ENCODE measurements at regions not wholly inside any gene's neighbourhood (a gene's known extent, or its start where the extent isn't known, plus 50 kb on each side); places are given as distances from the start of the nearest gene placed in this dataset.

DNA sequence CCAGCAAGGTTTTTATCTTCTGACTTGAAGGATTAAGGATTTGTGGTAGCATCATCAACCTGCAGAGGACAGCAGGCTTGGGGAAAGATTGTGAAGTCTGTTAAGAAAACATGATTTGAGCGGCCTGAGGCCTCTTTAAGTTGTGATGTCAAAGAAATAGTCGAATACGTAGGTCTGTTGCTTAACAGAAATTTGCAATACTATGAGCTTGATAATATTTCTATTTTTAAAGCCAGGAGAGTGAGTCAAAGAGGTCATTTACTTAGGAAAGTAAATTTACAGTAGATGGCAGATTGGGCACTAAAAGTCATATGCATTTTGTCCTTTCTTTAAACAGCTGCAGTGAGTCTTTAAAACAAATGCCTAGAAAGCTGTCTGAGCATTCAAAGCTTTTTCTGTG, 336.3 kb downstream of the DIPK2A start:
- H3K4me1 Mint-ChIP-seq (ENCODE audit: low read depth): no peaks in the 10 kb centered on the region
- no peaks in the 10 kb centered on the region for H3K4me1 ChIP-seq (ENCODE audit: insufficient read depth, low read length)
- ATAC-seq (ENCODE audit: poor library complexity) (no peak), DNase-seq (no peak)
- H3K9me3 ChIP-seq (ENCODE audit: control insufficient read depth in 1 of 2, insufficient read depth in 1 of 2, low read length in 2 of 2): peaks cover 4 to 5% of the 10 kb centered on the region in 2 experiments
- no peak overlapping the region for H3K4me3 ChIP-seq (ENCODE audit: low read length)
- H3K27me3 Mint-ChIP-seq: peaks cover 27% of the 10 kb centered on the region
- CTCF ChIA-PET: no interaction called here
- H3K4me3 Mint-ChIP-seq: no peak overlapping the region
- no peaks in the 10 kb centered on the region for H3K36me3 ChIP-seq (ENCODE audit: insufficient read depth, low read length)
- intact Hi-C loops (cut with DNase I, micrococcal nuclease): no loop called here
- no peaks in the 10 kb centered on the region for H3K27me3 ChIP-seq (ENCODE audit: control insufficient read depth in 1 of 2, insufficient read depth in 2 of 2, low read length in 2 of 2)
- H3K9me3 Mint-ChIP-seq: peaks cover 8% of the 10 kb centered on the region
- no peak overlapping the region for H3K27ac ChIP-seq (ENCODE audit: low read depth in 1 of 2, low read length in 2 of 2)
- H3K36me3 Mint-ChIP-seq (ENCODE audit: low read depth): no peaks in the 10 kb centered on the region
- POLR2A ChIA-PET: no interaction called here
- TF ChIP-seq CTCF (IDR thresholded peaks at IDR 0.05): no peak
- H3K27ac Mint-ChIP-seq: no peak overlapping the region

GRCh38 chr3:144308396-144308795, 336.8 kb downstream of the DIPK2A start:
- Mint-ChIP-seq H3K9me3 (peaks cover 8% of the 10 kb centered on the region), H3K36me3 (ENCODE audit: low read depth) (no peaks in the 10 kb centered on the region), H3K4me3 (no peak overlapping the region), H3K4me1 (ENCODE audit: low read depth) (no peaks in the 10 kb centered on the region), H3K27ac (no peak overlapping the region), H3K27me3 (peaks cover 26% of the 10 kb centered on the region)
- Histone ChIP-seq H3K36me3 (ENCODE audit: insufficient read depth, low read length) (no peaks in the 10 kb centered on the region), H3K27me3 (ENCODE audit: control insufficient read depth in 1 of 2, insufficient read depth in 2 of 2, low read length in 2 of 2) (no peaks in the 10 kb centered on the region), H3K4me3 (ENCODE audit: low read length) (no peak overlapping the region), H3K9me3 (ENCODE audit: control insufficient read depth in 1 of 2, insufficient read depth in 1 of 2, low read length in 2 of 2) (peaks cover under 1 to 4% of the 10 kb centered on the region in 2 experiments), H3K27ac (ENCODE audit: low read depth in 1 of 2, low read length in 2 of 2) (no peak overlapping the region), H3K4me1 (ENCODE audit: insufficient read depth, low read length) (no peaks in the 10 kb centered on the region)
- intact Hi-C loops (cut with DNase I, micrococcal nuclease): no loop called here
- ATAC-seq (ENCODE audit: poor library complexity): no peak
- TF ChIP-seq CTCF (IDR thresholded peaks at IDR 0.05): no peak
- ChIA-PET CTCF (no interaction called here), POLR2A (no interaction called here)
- no peak for DNase-seq

DNA sequence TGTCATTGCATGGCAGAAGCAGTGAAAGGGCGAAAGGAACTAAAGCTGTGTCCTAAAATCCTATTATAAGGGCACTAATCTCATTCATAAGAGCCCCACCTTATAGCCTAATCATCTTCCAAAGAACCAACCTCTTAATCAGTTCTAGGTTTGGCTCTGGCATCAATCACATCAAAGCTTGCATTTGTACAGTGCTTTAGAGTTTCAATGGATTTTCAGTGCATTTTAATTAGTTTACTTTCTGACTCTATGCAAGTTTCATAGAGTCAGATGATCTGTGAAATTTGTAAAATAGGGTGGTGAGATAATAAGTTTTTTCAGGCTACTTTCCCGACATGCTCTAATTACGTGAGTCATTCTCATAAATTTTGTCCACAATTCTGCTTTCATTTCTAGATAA, 341.1 kb downstream of the DIPK2A start:
- no peaks in the 10 kb centered on the region for H3K27me3 ChIP-seq (ENCODE audit: control insufficient read depth in 1 of 2, insufficient read depth in 2 of 2, low read length in 2 of 2)
- Mint-ChIP-seq H3K27me3 (peaks cover 19% of the 10 kb centered on the region), H3K4me3 (no peak overlapping the region), H3K36me3 (ENCODE audit: low read depth) (no peaks in the 10 kb centered on the region), H3K27ac (no peak overlapping the region), H3K4me1 (ENCODE audit: low read depth) (no peaks in the 10 kb centered on the region), H3K9me3 (no peaks in the 10 kb centered on the region)
- DNase-seq (no peak), ATAC-seq (ENCODE audit: poor library complexity) (no peak)
- ChIA-PET POLR2A (no interaction called here), CTCF (no interaction called here)
- no peak for TF ChIP-seq CTCF (IDR thresholded peaks at IDR 0.05)
- no peak overlapping the region for H3K4me3 ChIP-seq (ENCODE audit: low read length)
- H3K4me1 ChIP-seq (ENCODE audit: insufficient read depth, low read length): no peaks in the 10 kb centered on the region
- H3K36me3 ChIP-seq (ENCODE audit: insufficient read depth, low read length): no peaks in the 10 kb centered on the region
- intact Hi-C loops (cut with DNase I, micrococcal nuclease): no loop called here
- no peaks in the 10 kb centered on the region for H3K9me3 ChIP-seq (ENCODE audit: control insufficient read depth in 1 of 2, insufficient read depth in 1 of 2, low read length in 2 of 2)
- no peak overlapping the region for H3K27ac ChIP-seq (ENCODE audit: low read depth in 1 of 2, low read length in 2 of 2)
